SK-N-SH (cell line): ENCODE measurements at regions not wholly inside any gene's neighbourhood (a gene's known extent, or its start where the extent isn't known, plus 50 kb on each side); places are given as distances from the start of the nearest gene placed in this dataset.

ENCODE experiments used
- ELF1 ChIP-seq: IDR thresholded peaks from 2 replicates; pipeline ENCODE4 v1.4.0; 2012
- FOXJ3 ChIP-seq: sonication (generic); formaldehyde crosslinking; IDR thresholded peaks from 2 replicates; pipeline ENCODE4 v1.5.1; 2020; ENCODE audit warnings: mild to moderate bottlenecking, missing genetic modification reagents
- FOXM1 ChIP-seq: IDR thresholded peaks from 2 replicates; pipeline ENCODE4 v1.4.0; 2012; ENCODE audit warnings: low read depth, mild to moderate bottlenecking
- GATA2 ChIP-seq: sonication (generic); formaldehyde crosslinking; IDR thresholded peaks from 2 replicates; pipeline ENCODE4 v1.5.0; 2020; ENCODE audit warnings: mild to moderate bottlenecking, missing genetic modification reagents
- NRF1 ChIP-seq: IDR thresholded peaks from 2 replicates; pipeline ENCODE4 v1.6.1; 2012; ENCODE audit warnings: low read depth, mild to moderate bottlenecking, low read length
- POLR2AphosphoS5 ChIP-seq: IDR thresholded peaks from 2 replicates; pipeline ENCODE4 v1.6.1; 2012; ENCODE audit warnings: low read depth, low read length
- SMC3 ChIP-seq: IDR thresholded peaks from 2 replicates; pipeline ENCODE4 v1.6.1; 2012; ENCODE audit warnings: low read depth, low read length, improper control_type of control experiment
- TF ChIP-seq, protein P1 (sequence below): fragments of 200-600 bp; sonication (generic); IDR thresholded peaks from 2 replicates; pipeline ENCODE4 v1.6.1; 2017; ENCODE audit warnings: antibody characterized with exemption, mild to moderate bottlenecking, moderate library complexity
- TF ChIP-seq, protein P2 (sequence below): IDR thresholded peaks from 2 replicates; pipeline ENCODE4 v1.4.0; 2012; ENCODE audit warnings: low read depth
- TF ChIP-seq, protein P3 (sequence below): IDR thresholded peaks from 2 replicates; pipeline ENCODE4 v1.6.1; 2012; ENCODE audit warnings: mild to moderate bottlenecking, low read depth, low read length, moderate library complexity
- TF ChIP-seq, protein P4 (sequence below): fragments of 150-350 bp; IDR thresholded peaks from 2 replicates; pipeline ENCODE4 v1.6.1; 2017; ENCODE audit warnings: antibody characterized with exemption, low read length, low read depth, borderline replicate concordance

DNA sequence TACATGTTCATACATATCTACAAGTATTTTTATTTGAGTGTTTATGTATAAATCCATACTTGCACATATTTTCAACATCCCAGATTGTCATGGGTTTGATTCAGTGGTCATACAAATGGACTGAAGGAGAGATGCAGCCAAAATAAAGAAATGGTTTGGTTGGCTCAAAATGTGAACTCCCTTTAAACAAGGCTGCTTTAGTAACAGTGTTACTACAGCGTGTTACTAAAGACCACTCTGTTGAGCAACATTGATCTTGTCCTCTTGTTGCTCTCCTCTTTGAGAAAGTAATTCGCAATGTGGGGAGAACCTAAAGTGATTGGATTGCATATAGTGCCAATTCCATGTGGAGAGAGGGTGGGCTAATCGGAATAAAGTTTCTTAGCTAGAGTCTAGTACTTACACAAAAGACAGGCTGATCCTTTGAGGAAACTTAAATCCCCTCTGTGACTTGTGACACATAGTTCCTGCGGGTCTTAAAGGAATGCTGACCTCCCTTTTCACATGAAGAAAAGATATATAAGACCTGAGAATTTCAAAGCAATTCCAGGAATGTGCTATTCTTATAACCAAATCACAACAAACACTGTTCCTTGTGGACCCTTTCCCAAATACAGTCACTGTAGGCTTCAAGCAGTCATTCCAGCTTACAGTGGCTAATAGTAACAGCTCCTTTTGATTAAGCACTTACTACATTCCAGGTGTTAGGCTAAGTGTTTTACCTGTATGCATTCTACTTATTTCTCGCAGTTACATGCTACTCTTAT is 144.3 kb downstream of the FZD1 start:
- TF ChIP-seq, protein P1, sequence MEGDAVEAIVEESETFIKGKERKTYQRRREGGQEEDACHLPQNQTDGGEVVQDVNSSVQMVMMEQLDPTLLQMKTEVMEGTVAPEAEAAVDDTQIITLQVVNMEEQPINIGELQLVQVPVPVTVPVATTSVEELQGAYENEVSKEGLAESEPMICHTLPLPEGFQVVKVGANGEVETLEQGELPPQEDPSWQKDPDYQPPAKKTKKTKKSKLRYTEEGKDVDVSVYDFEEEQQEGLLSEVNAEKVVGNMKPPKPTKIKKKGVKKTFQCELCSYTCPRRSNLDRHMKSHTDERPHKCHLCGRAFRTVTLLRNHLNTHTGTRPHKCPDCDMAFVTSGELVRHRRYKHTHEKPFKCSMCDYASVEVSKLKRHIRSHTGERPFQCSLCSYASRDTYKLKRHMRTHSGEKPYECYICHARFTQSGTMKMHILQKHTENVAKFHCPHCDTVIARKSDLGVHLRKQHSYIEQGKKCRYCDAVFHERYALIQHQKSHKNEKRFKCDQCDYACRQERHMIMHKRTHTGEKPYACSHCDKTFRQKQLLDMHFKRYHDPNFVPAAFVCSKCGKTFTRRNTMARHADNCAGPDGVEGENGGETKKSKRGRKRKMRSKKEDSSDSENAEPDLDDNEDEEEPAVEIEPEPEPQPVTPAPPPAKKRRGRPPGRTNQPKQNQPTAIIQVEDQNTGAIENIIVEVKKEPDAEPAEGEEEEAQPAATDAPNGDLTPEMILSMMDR, result no peak
- no peak for TF ChIP-seq NRF1
- TF ChIP-seq FOXM1, result no peak
- TF ChIP-seq, protein P2, sequence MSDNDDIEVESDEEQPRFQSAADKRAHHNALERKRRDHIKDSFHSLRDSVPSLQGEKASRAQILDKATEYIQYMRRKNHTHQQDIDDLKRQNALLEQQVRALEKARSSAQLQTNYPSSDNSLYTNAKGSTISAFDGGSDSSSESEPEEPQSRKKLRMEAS, result no peak
- TF ChIP-seq, protein P3, sequence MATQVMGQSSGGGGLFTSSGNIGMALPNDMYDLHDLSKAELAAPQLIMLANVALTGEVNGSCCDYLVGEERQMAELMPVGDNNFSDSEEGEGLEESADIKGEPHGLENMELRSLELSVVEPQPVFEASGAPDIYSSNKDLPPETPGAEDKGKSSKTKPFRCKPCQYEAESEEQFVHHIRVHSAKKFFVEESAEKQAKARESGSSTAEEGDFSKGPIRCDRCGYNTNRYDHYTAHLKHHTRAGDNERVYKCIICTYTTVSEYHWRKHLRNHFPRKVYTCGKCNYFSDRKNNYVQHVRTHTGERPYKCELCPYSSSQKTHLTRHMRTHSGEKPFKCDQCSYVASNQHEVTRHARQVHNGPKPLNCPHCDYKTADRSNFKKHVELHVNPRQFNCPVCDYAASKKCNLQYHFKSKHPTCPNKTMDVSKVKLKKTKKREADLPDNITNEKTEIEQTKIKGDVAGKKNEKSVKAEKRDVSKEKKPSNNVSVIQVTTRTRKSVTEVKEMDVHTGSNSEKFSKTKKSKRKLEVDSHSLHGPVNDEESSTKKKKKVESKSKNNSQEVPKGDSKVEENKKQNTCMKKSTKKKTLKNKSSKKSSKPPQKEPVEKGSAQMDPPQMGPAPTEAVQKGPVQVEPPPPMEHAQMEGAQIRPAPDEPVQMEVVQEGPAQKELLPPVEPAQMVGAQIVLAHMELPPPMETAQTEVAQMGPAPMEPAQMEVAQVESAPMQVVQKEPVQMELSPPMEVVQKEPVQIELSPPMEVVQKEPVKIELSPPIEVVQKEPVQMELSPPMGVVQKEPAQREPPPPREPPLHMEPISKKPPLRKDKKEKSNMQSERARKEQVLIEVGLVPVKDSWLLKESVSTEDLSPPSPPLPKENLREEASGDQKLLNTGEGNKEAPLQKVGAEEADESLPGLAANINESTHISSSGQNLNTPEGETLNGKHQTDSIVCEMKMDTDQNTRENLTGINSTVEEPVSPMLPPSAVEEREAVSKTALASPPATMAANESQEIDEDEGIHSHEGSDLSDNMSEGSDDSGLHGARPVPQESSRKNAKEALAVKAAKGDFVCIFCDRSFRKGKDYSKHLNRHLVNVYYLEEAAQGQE, result no peak
- TF ChIP-seq, protein P4, sequence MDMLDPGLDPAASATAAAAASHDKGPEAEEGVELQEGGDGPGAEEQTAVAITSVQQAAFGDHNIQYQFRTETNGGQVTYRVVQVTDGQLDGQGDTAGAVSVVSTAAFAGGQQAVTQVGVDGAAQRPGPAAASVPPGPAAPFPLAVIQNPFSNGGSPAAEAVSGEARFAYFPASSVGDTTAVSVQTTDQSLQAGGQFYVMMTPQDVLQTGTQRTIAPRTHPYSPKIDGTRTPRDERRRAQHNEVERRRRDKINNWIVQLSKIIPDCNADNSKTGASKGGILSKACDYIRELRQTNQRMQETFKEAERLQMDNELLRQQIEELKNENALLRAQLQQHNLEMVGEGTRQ, result no peak
- TF ChIP-seq FOXJ3 (CRISPR knock-in tag), result no peak
- TF ChIP-seq POLR2AphosphoS5, result no peak
- no peak for TF ChIP-seq GATA2 (CRISPR knock-in tag)
- no peak for TF ChIP-seq SMC3
- no peak for TF ChIP-seq ELF1
